ENCODE measurements at regions not wholly inside any gene's neighbourhood (a gene's known extent, or its start where the extent isn't known, plus 50 kb on each side); places are given as distances from the start of the nearest gene placed in this dataset.

DNA sequence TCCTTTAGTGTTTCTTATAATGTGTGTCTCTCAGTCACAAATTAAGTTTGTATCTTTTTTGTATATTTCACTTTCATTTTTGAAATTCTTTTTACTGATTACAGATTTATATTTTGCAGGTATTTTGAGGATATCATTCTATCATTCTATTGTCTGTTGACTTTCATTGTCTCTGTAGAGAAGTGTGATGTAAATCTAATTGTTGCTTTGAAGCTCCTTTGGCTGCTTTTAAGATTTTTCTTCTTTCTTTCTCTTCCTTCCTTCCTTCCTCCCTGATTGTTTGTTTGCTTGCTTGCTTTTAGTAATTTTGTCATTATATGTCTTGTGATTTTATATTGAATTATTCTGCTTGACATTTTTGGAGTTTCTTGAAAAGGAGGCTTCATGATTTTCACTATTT, 75.3 kb upstream of the MAST4 start:
- TF ChIP-seq, protein P1, sequence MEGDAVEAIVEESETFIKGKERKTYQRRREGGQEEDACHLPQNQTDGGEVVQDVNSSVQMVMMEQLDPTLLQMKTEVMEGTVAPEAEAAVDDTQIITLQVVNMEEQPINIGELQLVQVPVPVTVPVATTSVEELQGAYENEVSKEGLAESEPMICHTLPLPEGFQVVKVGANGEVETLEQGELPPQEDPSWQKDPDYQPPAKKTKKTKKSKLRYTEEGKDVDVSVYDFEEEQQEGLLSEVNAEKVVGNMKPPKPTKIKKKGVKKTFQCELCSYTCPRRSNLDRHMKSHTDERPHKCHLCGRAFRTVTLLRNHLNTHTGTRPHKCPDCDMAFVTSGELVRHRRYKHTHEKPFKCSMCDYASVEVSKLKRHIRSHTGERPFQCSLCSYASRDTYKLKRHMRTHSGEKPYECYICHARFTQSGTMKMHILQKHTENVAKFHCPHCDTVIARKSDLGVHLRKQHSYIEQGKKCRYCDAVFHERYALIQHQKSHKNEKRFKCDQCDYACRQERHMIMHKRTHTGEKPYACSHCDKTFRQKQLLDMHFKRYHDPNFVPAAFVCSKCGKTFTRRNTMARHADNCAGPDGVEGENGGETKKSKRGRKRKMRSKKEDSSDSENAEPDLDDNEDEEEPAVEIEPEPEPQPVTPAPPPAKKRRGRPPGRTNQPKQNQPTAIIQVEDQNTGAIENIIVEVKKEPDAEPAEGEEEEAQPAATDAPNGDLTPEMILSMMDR (IDR thresholded peaks at IDR 0.05; ENCODE audit: insufficient read depth, missing control alignments), result no peak
- no peak for FAIRE-seq

DNA sequence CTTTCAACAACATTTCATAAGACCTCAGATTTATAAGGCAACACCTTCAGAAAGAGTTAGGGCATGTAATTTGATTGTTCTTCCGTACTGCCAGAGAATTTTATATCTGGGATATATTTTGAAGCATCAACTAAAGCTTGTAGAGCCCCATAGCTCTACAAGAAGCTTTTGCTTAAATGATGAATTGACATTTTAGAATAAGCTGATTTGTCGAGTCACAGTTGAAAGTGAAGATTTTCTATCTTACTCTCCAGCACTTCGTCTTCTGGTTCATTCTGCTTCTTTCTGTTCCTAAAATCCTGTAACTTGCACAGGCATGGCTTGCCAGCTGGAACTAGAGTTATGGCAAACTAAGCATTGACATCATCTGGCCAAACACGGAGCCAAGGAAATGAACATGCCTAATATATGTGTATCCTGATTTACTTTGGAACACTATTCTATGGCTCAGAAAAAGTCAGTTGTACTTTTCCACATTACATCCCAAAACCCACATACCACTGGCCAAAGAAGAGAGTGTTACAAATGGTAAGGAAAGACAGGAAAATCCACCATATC, 68.6 kb upstream of the MAST4 start:
- TF ChIP-seq, protein P1 (IDR thresholded peaks at IDR 0.05; ENCODE audit: insufficient read depth, missing control alignments), result no peak
- FAIRE-seq (no peak), DNase-seq (ENCODE audit: insufficient read length, low spot score) (no peak)

More for the DNA sequence above, 75.3 kb upstream of the MAST4 start:
- DNase-seq (ENCODE audit: insufficient read length, low spot score), result no peak

DNA sequence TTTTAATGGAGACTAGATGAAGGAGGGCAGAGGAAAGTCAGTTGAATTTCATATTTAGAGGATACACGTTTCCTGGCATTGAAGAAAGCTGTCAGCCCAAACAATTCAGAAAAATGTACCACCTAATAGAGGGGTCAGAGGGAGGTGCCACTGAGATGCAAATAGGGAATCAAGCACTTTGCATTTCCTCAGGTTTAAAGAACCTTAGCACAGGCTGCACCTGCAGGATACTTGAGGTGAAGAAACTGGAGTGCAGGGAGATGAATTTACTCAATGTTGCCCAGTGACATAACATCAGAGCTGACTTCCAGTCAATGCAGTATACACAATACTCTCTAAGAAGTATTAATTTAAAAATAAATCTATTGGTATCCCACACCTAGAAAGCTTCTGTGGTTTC, 67.0 kb upstream of the MAST4 start:
- TF ChIP-seq, protein P1 (IDR thresholded peaks at IDR 0.05; ENCODE audit: insufficient read depth, missing control alignments), result no peak
- FAIRE-seq (no peak), DNase-seq (ENCODE audit: insufficient read length, low spot score) (no peak)

DNA sequence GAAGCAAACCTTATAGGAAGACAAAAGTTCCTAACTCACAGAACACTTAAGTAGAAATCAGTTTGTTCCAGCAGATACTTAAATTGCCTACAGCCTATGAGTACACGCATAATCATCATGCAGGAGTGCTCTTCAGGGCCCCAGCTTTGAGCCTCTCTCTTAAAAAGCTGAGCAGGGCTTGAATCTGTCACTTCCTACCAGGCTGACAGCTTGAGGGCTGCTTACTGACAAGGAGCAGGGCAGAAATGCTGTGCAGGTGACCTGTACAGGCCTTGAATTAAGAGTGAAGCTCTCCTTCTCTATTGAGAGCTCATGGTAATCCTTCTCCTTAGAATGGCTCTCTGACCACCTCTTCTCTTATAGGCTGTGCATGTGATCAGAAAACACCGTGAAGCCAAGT, 66.5 kb upstream of the MAST4 start:
- TF ChIP-seq, protein P1 (IDR thresholded peaks at IDR 0.05; ENCODE audit: insufficient read depth, missing control alignments), result no peak
- FAIRE-seq, result no peak

DNA sequence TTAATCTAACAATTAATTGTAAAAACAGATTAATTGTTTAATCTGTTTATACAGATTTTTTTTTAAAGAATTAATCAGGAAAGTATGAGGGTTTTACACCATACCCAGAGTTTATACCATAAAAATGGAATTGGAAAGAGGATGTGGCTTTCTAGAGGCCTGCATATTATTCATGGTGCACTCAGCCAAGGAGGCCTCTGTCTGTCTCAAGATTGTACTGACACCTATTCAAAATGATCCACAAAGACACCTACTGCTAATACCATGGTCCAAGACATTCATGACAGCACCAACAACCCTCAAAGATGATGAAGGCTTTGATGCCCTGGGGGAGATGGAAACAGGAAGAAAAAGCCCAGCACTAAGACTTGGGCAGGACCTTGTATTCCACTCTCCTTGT, 58.1 kb upstream of the MAST4 start:
- TF ChIP-seq, protein P1 (IDR thresholded peaks at IDR 0.05; ENCODE audit: insufficient read depth, missing control alignments), result no peak

More for the DNA sequence above, 66.5 kb upstream of the MAST4 start:
- DNase-seq (ENCODE audit: insufficient read length, low spot score), result no peak

DNA sequence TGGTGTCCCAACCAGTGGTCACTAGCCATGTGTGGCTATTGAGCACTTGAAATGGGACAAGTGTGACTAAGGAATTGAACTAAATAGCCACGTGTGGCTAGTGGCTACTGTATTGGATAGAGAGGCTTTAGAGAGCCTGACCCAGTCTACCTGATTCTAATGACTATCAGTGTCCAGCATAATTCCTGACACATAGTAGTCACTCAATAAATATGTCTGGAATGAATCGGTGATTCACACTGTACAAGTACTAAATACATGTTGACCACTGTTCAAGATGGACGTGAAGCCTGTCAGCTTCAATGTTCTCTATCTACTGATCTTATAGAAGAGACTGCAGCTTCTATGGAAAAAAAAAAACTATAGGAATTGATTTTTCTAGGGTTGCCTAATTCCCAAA, 57.7 kb upstream of the MAST4 start:
- DNase-seq (ENCODE audit: insufficient read length, low spot score), result no peak
- TF ChIP-seq, protein P1 (IDR thresholded peaks at IDR 0.05; ENCODE audit: insufficient read depth, missing control alignments), result no peak
- no peak for FAIRE-seq

More for the DNA sequence above, 58.1 kb upstream of the MAST4 start:
- DNase-seq (ENCODE audit: insufficient read length, low spot score), result no peak
- no peak for FAIRE-seq

DNA sequence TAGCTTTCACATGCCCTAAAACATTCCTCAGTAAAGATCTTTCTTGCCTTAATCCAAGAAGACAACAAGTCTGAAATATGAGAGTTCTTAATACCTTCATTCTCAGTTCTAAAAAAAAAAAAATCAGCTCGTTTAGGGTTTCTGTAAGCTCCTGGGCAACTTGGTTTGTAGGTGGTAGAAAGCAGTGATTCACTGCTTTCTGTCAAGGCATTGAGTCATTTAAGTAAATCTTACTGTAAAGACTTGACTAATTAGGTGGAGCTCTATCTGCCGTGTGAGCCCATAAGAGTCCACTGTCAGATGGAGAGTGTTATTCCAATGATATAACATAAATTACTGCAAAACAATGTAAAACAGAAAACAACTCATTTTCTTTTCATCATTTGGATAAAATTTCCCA, 56.1 kb upstream of the MAST4 start:
- DNase-seq (ENCODE audit: insufficient read length, low spot score) (no peak), FAIRE-seq (no peak)

More for the DNA sequence above, 56.1 kb upstream of the MAST4 start:
- TF ChIP-seq, protein P1 (IDR thresholded peaks at IDR 0.05; ENCODE audit: insufficient read depth, missing control alignments), result no peak

Measured in D721Med (cell line).